HG03103 (cell line): ENCODE measurements at regions not wholly inside any gene's neighbourhood (a gene's known extent, or its start where the extent isn't known, plus 50 kb on each side); places are given as distances from the start of the nearest gene placed in this dataset.

Experiments
- ATAC-seq: cut with Tn5 transposase; IDR thresholded peaks from one replicate; pipeline ENCODE4 v1.9.1; 2021; ENCODE audit warnings: low read depth; ENCODE audit not compliant: unreplicated experiment

GRCh38 chr3:23644099-23644498, 161.7 kb upstream of the UBE2E1 start:
- ATAC-seq, result no peak

- ATAC-seq, result no peak
These were observed 161.1 kb upstream of the UBE2E1 start for GRCh38 chr3:23644676-23645075.

- ATAC-seq, result no peak
These were observed 160.1 kb upstream of the UBE2E1 start for GRCh38 chr3:23645533-23646183.

- ATAC-seq, result no peak
These were observed 159.4 kb upstream of the UBE2E1 start for GRCh38 chr3:23646184-23646920.

GRCh38 chr3:23647706-23648258, 158.0 kb upstream of the UBE2E1 start:
- no peak for ATAC-seq

- ATAC-seq, result no peak
These were observed 157.3 kb upstream of the UBE2E1 start for GRCh38 chr3:23648326-23648995.

- ATAC-seq, result no peak
These were observed 156.8 kb upstream of the UBE2E1 start for GRCh38 chr3:23648996-23649395.

GRCh38 chr3:23649448-23649847, 156.3 kb upstream of the UBE2E1 start:
- ATAC-seq, result no peak

GRCh38 chr3:23650371-23651140, 155.2 kb upstream of the UBE2E1 start:
- ATAC-seq, result no peak

GRCh38 chr3:23653647-23654525, 151.9 kb upstream of the UBE2E1 start:
- ATAC-seq, result peak; percentile 85

GRCh38 chr3:23654571-23654970, 151.2 kb upstream of the UBE2E1 start:
- no peak for ATAC-seq

GRCh38 chr3:23655749-23656148, 150.0 kb upstream of the UBE2E1 start:
- no peak for ATAC-seq

GRCh38 chr3:23656199-23656598, 149.6 kb upstream of the UBE2E1 start:
- no peak for ATAC-seq

- ATAC-seq, result no peak
These were observed 148.9 kb upstream of the UBE2E1 start for GRCh38 chr3:23656821-23657220.

GRCh38 chr3:23657647-23658046, 148.1 kb upstream of the UBE2E1 start:
- no peak for ATAC-seq

GRCh38 chr3:23659274-23659673, 146.5 kb upstream of the UBE2E1 start:
- peak; percentile 77 for ATAC-seq

- ATAC-seq, result no peak
These were observed 145.8 kb upstream of the UBE2E1 start for GRCh38 chr3:23659840-23660430.

- no peak for ATAC-seq
These were observed 143.6 kb upstream of the UBE2E1 start for GRCh38 chr3:23662079-23662617.

- ATAC-seq, result no peak
These were observed 142.5 kb upstream of the UBE2E1 start for GRCh38 chr3:23663246-23663645.
